Spinal cord (tissue), 9 donors: ENCODE measurements at regions not wholly inside any gene's neighbourhood (a gene's known extent, or its start where the extent isn't known, plus 50 kb on each side); places are given as distances from the start of the nearest gene placed in this dataset.

ENCODE experiments used
- DNase-seq, 6 donors: peaks; one replicate each; pipeline versions ENCODE4 v3.0.0 to v3.0.0-alpha.2; 2013 to 2015; ENCODE audit warnings: low spot score in 6 of 6, low read depth in 4 of 6
- H3K27ac ChIP-seq: one replicate; pipeline ENCODE4 v1.5.1; 2013; ENCODE audit warnings: low read depth, low read length, control low read depth
- H3K27me3 ChIP-seq: one replicate; pipeline ENCODE4 v1.6.1; 2013; ENCODE audit warnings: low read length; ENCODE audit not compliant: control insufficient read depth, insufficient read depth
- H3K36me3 ChIP-seq: one replicate; pipeline ENCODE4 v1.6.1; 2013; ENCODE audit warnings: low read length; ENCODE audit not compliant: control insufficient read depth, insufficient read depth
- H3K4me1 ChIP-seq: one replicate; pipeline ENCODE4 v1.6.1; 2013; ENCODE audit warnings: low read length; ENCODE audit not compliant: control insufficient read depth, insufficient read depth
- H3K4me3 ChIP-seq: one replicate; pipeline ENCODE4 v1.5.1; 2013; ENCODE audit warnings: low read depth, low read length, control low read depth
- H3K9me3 ChIP-seq: one replicate; pipeline ENCODE4 v1.6.1; 2013; ENCODE audit warnings: low read length; ENCODE audit not compliant: control insufficient read depth, insufficient read depth
- WGBS: methylation state at CpG from one replicate; pipeline ENCODE4 v1.1.5; 2013; ENCODE audit warnings: missing lambda C conversion rate; ENCODE audit not compliant: insufficient coverage; 5-methylcytosine and 5-hydroxymethylcytosine counted together
- donor health status: healthy.

- no peak for DNase-seq
- H3K36me3 ChIP-seq: no peaks in the 10 kb centered on the region
- no peak overlapping the region for H3K4me3 ChIP-seq
- no peaks in the 10 kb centered on the region for H3K27me3 ChIP-seq
- H3K4me1 ChIP-seq: no peaks in the 10 kb centered on the region
- WGBS: 100% methylated on average over 1 of the region's 1 CpG
- no peak overlapping the region for H3K27ac ChIP-seq
- H3K9me3 ChIP-seq: no peaks in the 10 kb centered on the region
Measured at GRCh38 chr3:132174500-132174899, 139.7 kb upstream of the CPNE4 start.

GRCh38 chr3:132180337-132180791 is 136.8 kb upstream of the ACP3 start:
- DNase-seq: peak; percentile 28 to 93 (median 51)
- H3K36me3 ChIP-seq: no peaks in the 10 kb centered on the region
- no peak overlapping the region for H3K4me3 ChIP-seq
- no peak overlapping the region for H3K27ac ChIP-seq
- no peaks in the 10 kb centered on the region for H3K27me3 ChIP-seq
- H3K4me1 ChIP-seq: no peaks in the 10 kb centered on the region
- no peaks in the 10 kb centered on the region for H3K9me3 ChIP-seq
- WGBS: 71% methylated on average over 1 of the region's 3 CpGs

- Histone ChIP-seq H3K27me3 (no peaks in the 10 kb centered on the region), H3K4me3 (no peak overlapping the region), H3K27ac (no peak overlapping the region), H3K9me3 (no peaks in the 10 kb centered on the region), H3K36me3 (no peaks in the 10 kb centered on the region), H3K4me1 (no peaks in the 10 kb centered on the region)
- DNase-seq: peak in 4 of 6 donors; percentile 15 to 79 (median 48)
- WGBS: no CpG with 5 or more reads among the region's 1 CpG
Measured at GRCh38 chr3:132183811-132184210, 133.4 kb upstream of the ACP3 start.

- Histone ChIP-seq H3K9me3 (no peaks in the 10 kb centered on the region), H3K4me3 (no peak overlapping the region), H3K36me3 (no peaks in the 10 kb centered on the region), H3K4me1 (no peaks in the 10 kb centered on the region), H3K27ac (no peak overlapping the region), H3K27me3 (no peaks in the 10 kb centered on the region)
- no CpG with 5 or more reads among the region's 2 CpGs for WGBS
- DNase-seq: peak in 1 of 6 donors; percentile 62
Measured at GRCh38 chr3:132187746-132188145, 129.5 kb upstream of the ACP3 start.

GRCh38 chr3:132189601-132190000 is 127.6 kb upstream of the ACP3 start:
- Histone ChIP-seq H3K4me1 (no peaks in the 10 kb centered on the region), H3K27ac (no peak overlapping the region), H3K9me3 (no peaks in the 10 kb centered on the region), H3K27me3 (no peaks in the 10 kb centered on the region), H3K36me3 (no peaks in the 10 kb centered on the region), H3K4me3 (no peak overlapping the region)
- WGBS: 0% methylated on average over 1 of the region's 3 CpGs
- no peak for DNase-seq

- Histone ChIP-seq H3K36me3 (no peaks in the 10 kb centered on the region), H3K4me3 (no peak overlapping the region), H3K27ac (no peak overlapping the region), H3K4me1 (no peaks in the 10 kb centered on the region), H3K27me3 (no peaks in the 10 kb centered on the region), H3K9me3 (no peaks in the 10 kb centered on the region)
- no peak for DNase-seq
- WGBS: 100% methylated on average over 1 of the region's 1 CpG
Measured at GRCh38 chr3:132196113-132196512, 121.1 kb upstream of the ACP3 start.

GRCh38 chr3:132198516-132198915 is 118.7 kb upstream of the ACP3 start:
- H3K4me1 ChIP-seq: no peaks in the 10 kb centered on the region
- H3K9me3 ChIP-seq: no peaks in the 10 kb centered on the region
- no peaks in the 10 kb centered on the region for H3K27me3 ChIP-seq
- H3K27ac ChIP-seq: no peak overlapping the region
- no peak overlapping the region for H3K4me3 ChIP-seq
- no peaks in the 10 kb centered on the region for H3K36me3 ChIP-seq
- no peak for DNase-seq

- Histone ChIP-seq H3K27me3 (no peaks in the 10 kb centered on the region), H3K36me3 (no peaks in the 10 kb centered on the region), H3K4me1 (no peaks in the 10 kb centered on the region), H3K27ac (no peak overlapping the region), H3K4me3 (no peak overlapping the region), H3K9me3 (no peaks in the 10 kb centered on the region)
- 73% methylated on average over 1 of the region's 1 CpG for WGBS
- no peak for DNase-seq
Measured at GRCh38 chr3:132199451-132199850, 117.8 kb upstream of the ACP3 start.

GRCh38 chr3:132202586-132202985 is 114.6 kb upstream of the ACP3 start:
- WGBS: 93% methylated on average over 3 of the region's 3 CpGs
- Histone ChIP-seq H3K9me3 (no peaks in the 10 kb centered on the region), H3K27ac (no peak overlapping the region), H3K27me3 (no peaks in the 10 kb centered on the region), H3K4me1 (no peaks in the 10 kb centered on the region), H3K4me3 (no peak overlapping the region), H3K36me3 (no peaks in the 10 kb centered on the region)
- DNase-seq: no peak

GRCh38 chr3:132203889-132204596 is 113.2 kb upstream of the ACP3 start:
- 86% methylated on average over 1 of the region's 3 CpGs for WGBS
- no peaks in the 10 kb centered on the region for H3K36me3 ChIP-seq
- H3K4me3 ChIP-seq: no peak overlapping the region
- no peaks in the 10 kb centered on the region for H3K9me3 ChIP-seq
- no peak overlapping the region for H3K27ac ChIP-seq
- no peaks in the 10 kb centered on the region for H3K27me3 ChIP-seq
- no peak for DNase-seq
- no peaks in the 10 kb centered on the region for H3K4me1 ChIP-seq
